Embryonic facial prominence (tissue), 1 donor: ENCODE measurements at regions not wholly inside any gene's neighbourhood (a gene's known extent, or its start where the extent isn't known, plus 50 kb on each side); places are given as distances from the start of the nearest gene placed in this dataset.

ENCODE experiments used
- DNase-seq: peaks from one replicate; pipeline ENCODE4 v3.0.0-alpha.2; 2016; ENCODE audit errors: extremely low spot score

DNA sequence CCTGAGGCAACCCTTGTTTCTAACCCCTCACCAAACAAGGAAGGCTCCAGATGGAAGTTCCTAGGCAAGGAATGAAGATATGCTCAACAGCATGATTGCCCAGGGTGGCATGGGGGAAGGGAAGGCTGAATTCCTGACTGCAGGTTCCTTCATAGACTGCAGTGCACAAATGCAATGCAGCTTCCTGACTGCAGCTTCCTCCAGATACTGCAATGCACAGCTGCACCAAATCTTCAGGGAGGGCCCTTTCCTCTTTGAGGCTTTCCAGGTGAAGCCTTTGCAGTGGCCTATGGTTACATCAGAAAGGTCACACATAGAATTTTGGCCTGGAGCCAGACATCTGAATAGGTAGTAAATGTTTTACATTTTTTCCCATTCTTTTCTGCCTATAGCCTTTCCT lies 58.8 kb upstream of the DYNAP start:
- no peak for DNase-seq

DNA sequence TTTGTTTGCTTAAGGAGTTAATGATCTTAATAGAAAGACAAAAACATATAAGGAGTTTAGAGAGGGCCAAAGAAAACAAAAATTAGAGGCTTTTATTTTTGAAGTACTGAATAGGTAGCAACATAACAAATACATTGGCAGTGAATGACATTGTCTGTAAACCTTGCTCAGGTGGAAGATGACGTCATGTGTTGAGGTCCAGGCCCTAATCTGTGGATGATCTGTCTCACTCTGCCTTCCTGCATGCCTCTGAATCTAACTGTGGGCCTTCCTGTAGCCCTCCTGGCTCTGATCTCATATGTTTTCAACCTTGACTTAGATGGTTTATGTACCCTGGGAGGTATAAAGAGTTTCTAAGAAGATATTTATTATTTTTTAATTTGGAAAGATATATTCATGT lies 58.1 kb upstream of the DYNAP start:
- DNase-seq: no peak
